Activated CD4-positive, alpha-beta T cell treated with anti-CD3 and anti-CD28 coated beads, Interleukin-2, amount 50 U/mL, for 4 hours (primary cell): ENCODE measurements at regions not wholly inside any gene's neighbourhood (a gene's known extent, or its start where the extent isn't known, plus 50 kb on each side); places are given as distances from the start of the nearest gene placed in this dataset.

Experiments used
- DNase-seq, 2 experiments: peaks; one replicate each; pipeline ENCODE4 v3.0.0-alpha.2; 2020

DNA sequence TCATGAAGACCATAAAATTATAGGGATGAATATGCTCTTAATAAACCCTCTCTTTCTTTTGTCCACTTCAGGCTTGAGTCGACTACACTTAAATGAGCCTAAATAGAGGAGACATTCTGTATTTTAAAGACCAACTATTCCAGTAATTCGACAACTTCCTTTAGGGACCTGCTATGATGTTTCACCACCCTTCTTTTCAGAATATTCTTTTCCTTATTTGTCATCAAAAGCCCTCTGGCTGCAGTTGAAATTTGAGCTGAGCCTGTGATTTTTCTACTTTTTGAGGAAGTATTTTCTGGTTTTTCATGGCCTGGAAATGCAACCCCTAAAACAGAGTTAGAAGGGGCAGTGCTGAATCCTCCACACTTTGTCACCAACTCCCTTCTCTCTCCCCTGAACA, 287.0 kb downstream of the EPHA4 start:
- DNase-seq = no peak

- no peak for DNase-seq
These were observed 285.7 kb downstream of the EPHA4 start for GRCh38 chr2:221286406-221286805.

GRCh38 chr2:221289389-221289788, 282.7 kb downstream of the EPHA4 start:
- DNase-seq = no peak

GRCh38 chr2:221289846-221290245, 282.3 kb downstream of the EPHA4 start:
- no peak for DNase-seq

- DNase-seq = no peak
These were observed 278.0 kb downstream of the EPHA4 start for GRCh38 chr2:221293949-221294742.

GRCh38 chr2:221304916-221305315, 267.2 kb downstream of the EPHA4 start:
- DNase-seq = no peak

DNA sequence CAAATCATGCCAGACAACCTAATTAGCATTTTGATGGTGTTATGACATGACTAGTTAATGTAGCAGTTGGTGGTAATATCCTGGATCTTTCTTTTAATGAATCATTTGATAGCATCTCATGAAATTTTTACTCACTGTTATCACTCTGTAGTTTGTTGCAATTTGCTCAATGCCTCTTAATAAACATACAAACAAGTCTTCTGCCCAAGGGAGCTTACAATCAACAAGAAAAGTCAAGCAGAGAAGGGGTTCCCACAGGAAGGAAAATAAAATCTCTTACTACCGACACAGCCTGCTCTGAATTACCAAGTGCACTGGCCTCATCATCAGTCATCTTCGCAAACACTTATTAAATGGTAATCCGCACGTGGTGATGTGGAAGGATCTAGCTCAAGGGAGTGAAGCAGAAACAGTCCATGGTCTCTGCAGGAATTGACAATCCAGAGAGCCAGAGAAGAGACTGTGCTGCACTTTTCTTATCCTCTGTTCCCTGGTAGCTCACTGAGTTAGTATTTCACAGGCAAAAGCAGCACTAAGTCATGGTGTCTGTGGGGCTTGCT, 263.5 kb downstream of the EPHA4 start:
- DNase-seq = no peak

GRCh38 chr2:221309892-221310583, 262.1 kb downstream of the EPHA4 start:
- DNase-seq = no peak

- no peak for DNase-seq
These were observed 261.4 kb downstream of the EPHA4 start for GRCh38 chr2:221310730-221311129.

GRCh38 chr2:221312634-221313033, 259.5 kb downstream of the EPHA4 start:
- no peak for DNase-seq

GRCh38 chr2:221314786-221315185, 257.3 kb downstream of the EPHA4 start:
- no peak for DNase-seq

GRCh38 chr2:221318376-221319130, 253.6 kb downstream of the EPHA4 start:
- DNase-seq = no peak

DNA sequence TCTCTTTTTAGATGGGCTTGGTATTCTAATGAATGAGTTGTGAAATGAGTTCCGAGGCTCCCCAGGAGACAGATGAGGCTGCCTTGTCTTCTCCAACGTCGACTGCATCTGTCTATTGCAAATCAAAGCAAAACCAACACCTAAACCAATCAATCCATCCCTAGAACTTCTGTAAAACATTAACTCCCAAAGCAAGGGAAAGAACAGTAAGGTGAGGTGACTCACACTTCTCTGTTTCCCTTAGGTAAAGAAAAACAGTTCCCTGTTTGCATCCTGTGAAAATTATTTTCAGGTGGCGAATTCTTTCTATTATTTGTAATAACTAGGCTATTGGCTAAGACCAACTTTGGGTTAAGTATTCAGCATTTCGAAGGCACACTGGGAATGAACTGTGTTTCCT, 249.4 kb downstream of the EPHA4 start:
- no peak for DNase-seq

GRCh38 chr2:221323513-221323912, 248.6 kb downstream of the EPHA4 start:
- no peak for DNase-seq

DNA sequence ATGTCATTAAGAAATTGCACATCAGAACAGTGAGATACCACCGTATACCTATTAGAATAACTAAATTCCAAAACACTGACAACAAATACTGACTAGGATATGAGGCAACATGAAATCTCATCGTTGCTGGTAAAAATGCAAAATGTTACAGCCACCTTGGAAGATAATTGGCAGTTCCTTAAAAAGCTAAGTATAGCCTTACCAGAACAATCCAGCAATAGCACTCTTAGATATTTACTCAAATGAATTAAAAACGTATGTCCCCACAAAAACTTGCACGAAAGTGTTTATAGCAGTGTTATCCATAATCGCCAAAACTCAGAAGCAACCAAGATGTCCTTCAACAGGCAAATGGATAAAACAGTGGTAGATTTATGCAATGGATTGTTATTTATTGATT, 241.7 kb downstream of the EPHA4 start:
- DNase-seq = no peak

DNA sequence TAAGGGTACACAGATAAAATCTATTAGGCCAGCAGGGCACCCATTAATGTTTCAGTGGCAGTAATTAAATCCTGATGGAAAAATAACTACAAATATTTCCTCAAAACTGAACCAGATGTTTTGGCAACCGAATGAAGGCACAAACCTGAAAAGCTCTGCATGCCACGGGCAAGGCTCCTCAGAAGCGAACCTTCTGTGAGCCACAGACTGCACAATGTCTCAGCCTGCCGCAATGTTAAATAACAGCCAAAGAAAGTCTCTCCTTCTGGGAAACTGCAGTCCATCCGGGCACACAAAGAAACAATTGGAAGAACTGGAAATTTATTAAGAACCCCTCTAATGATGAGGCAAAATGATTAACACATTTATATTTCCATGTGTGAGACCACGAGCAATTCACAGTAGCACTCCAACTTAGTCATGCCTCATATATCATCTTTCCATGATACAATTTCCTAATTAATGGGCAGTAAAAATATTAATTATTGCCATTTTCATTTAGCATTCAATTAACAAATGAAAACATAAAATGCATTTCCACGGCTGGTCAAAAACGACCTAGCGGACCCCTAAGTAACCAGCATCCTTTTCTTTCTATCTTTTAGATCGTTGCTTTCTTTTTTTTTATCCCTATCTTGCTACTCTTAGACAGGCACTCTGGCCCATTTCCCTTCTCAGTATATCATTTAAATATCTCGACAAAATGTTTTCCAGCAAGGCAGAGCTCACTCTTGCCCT, 237.5 kb downstream of the EPHA4 start:
- no peak for DNase-seq

GRCh38 chr2:221335219-221335752, 236.8 kb downstream of the EPHA4 start:
- DNase-seq = no peak

GRCh38 chr2:221336967-221337366, 235.1 kb downstream of the EPHA4 start:
- DNase-seq = no peak

DNA sequence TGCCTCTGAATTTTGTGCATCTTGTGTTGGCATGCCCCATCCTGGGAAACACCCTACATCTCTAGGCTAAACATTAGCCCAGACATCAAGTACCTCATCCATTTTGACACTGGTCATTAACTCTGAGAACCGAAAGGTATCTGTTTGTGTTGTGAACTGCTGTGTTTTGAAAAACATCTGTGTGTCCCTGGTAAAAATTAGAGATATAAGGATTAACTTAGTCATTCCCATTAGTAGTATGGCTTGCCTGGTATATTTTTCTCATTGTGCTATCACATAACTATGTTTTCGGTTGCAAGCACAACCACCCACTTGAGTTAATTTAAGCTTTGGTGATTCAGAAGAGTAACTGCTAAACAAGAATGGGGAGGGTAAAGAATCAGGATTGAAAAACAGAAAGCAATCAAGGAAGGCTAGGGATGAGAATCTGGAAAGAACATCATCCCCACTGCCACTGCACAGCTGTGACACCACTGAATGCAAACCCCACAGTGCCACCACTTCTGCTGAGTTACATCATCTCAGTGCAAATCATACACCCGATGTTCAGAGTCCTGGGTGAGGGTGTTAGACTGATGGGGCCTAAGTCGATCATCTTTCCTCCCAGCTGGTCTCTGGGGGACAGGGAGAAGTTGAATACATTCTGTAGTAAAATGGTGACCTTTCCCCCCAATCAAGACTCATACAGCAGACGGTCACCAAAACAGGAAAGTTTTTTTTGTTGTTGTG, 234.0 kb downstream of the EPHA4 start:
- DNase-seq = no peak

- DNase-seq = no peak
These were observed 229.7 kb downstream of the EPHA4 start for GRCh38 chr2:221342388-221342787.

- no peak for DNase-seq
These were observed 228.6 kb downstream of the EPHA4 start for GRCh38 chr2:221343524-221343923.

DNA sequence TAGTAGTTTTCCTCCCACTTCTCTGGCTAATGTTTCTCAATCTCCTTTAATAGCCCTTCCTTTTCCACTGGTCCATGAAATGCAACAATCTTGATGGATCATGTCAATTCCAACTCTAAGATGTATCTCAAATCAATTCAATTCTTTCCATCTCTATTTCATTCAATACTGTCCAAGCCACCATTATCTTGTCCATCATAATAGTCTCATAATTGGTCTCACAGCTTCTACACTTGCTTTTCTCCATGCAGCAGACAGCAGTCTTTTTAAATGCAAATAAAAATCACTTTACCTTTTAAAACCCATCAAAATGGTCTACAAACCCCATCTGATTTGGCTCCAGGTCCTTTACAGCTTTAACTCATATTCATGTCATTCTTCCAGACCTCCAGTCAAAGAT, 226.6 kb downstream of the EPHA4 start:
- DNase-seq = no peak
